Tibial nerve (tissue), 4 donors: ENCODE measurements at regions not wholly inside any gene's neighbourhood (a gene's known extent, or its start where the extent isn't known, plus 50 kb on each side); places are given as distances from the start of the nearest gene placed in this dataset.
"Not testable (repeated sequence)": the region's sequence is repeated elsewhere in the genome, so short reads cannot be mapped to it uniquely, and the experiment has no call there.

Source experiments
- DNase-seq, 2 donors: peaks; one replicate each; pipeline ENCODE4 v3.0.0-alpha.2; 2019; ENCODE audit warnings: low spot score in 2 of 2
- H3K27ac ChIP-seq, 4 donors: fragments of 200-600 bp; sonication (generic) in 3 of 4; one replicate each; pipeline ENCODE4 v1.5.1; 2017 to 2019; ENCODE audit warnings: mild to moderate bottlenecking in 1 of 4
- H3K27me3 ChIP-seq, 2 donors: fragments of 200-600 bp; sonication (generic) in 1 of 2; one replicate each; pipeline versions ENCODE4 v1.5.1 to v1.6.0; 2017 to 2019
- H3K36me3 ChIP-seq, 3 donors: fragments of 200-600 bp; sonication (generic); one replicate each; pipeline ENCODE4 v1.5.1; 2018 to 2019
- H3K4me1 ChIP-seq, 4 donors: fragments of 200-600 bp; sonication (generic) in 3 of 4; one replicate each; pipeline ENCODE4 v1.5.1; 2017 to 2019
- H3K4me3 ChIP-seq, 4 donors: fragments of 200-600 bp; sonication (generic) in 3 of 4; one replicate each; pipeline ENCODE4 v1.5.1; 2017 to 2019; ENCODE audit warnings: mild to moderate bottlenecking in 1 of 4, moderate library complexity in 1 of 4
- H3K9me3 ChIP-seq, 4 donors: fragments of 200-600 bp; sonication (generic) in 3 of 4; one replicate each; pipeline ENCODE4 v1.5.1; 2017 to 2019
- EP300 ChIP-seq, 2 donors: sonication (generic); formaldehyde crosslinking; IDR thresholded peaks; one replicate each; pipeline ENCODE4 v1.6.1; 2017; ENCODE audit warnings: antibody characterized with exemption in 2 of 2, mild to moderate bottlenecking in 1 of 2
- POLR2A ChIP-seq, 2 donors: fragments of 450-650 bp; IDR thresholded peaks; one replicate each; pipeline ENCODE4 v1.6.1; 2017; ENCODE audit warnings: antibody characterized with exemption in 2 of 2, mild to moderate bottlenecking in 2 of 2, moderate library complexity in 2 of 2
- WGBS, 2 donors: methylation state at CpG; one replicate each; pipeline ENCODE4 v1.1.5; 2018; 5-methylcytosine and 5-hydroxymethylcytosine counted together
- TF ChIP-seq, protein P1 (sequence below), 5 experiments: fragments of 200-600 bp in 3 of 5; fragments of 450-650 bp in 2 of 5; sonication (generic) in 3 of 5; IDR thresholded peaks; one replicate each; pipeline ENCODE4 v1.5.1; 2016 to 2019; ENCODE audit warnings: antibody characterized with exemption in 5 of 5, mild to moderate bottlenecking in 3 of 5, moderate library complexity in 2 of 5

DNA sequence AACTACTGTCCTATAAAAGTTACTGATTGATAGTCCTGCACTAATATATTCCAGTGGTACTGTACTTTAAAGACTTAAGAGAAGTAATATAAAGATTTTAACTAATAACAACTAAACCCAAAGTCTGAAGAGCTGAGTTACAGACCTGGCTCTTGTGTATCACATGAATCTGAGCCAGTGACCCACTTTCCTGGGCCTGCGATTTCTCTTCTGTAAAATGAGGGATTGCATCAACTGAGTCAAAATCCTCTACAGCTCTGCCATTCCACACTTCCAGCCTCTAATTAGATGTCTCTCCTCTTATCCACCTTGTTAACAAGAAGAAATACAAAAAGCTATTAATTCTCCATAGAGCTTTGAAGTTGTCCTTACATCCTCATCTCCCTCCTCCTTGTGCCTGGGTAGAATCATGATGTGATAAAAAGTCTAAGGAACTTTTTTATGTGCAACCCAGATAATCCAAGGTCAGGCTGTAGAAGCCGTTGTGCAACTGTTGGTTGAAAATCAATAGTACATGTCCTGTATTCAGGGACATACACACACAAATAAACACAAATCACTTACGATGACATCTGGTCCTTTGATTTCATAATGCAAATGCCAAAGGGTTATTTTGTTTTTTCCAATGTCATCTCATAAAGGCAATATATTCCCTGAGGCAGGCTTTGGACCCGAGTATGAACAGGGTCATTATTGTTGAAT is 410.3 kb downstream of the KCNA4 start:
- no peaks in the 10 kb centered on the region for H3K4me1 ChIP-seq
- no peaks in the 10 kb centered on the region for H3K9me3 ChIP-seq
- H3K27ac ChIP-seq = no peak overlapping the region
- no peaks in the 10 kb centered on the region for H3K36me3 ChIP-seq
- WGBS, 2 donors = 45 to 61% methylated on average over 4 of the region's 4 CpGs
- TF ChIP-seq POLR2A (IDR thresholded peaks at IDR 0.05) (no peak), EP300 (IDR thresholded peaks at IDR 0.05) (no peak)
- TF ChIP-seq, protein P1, sequence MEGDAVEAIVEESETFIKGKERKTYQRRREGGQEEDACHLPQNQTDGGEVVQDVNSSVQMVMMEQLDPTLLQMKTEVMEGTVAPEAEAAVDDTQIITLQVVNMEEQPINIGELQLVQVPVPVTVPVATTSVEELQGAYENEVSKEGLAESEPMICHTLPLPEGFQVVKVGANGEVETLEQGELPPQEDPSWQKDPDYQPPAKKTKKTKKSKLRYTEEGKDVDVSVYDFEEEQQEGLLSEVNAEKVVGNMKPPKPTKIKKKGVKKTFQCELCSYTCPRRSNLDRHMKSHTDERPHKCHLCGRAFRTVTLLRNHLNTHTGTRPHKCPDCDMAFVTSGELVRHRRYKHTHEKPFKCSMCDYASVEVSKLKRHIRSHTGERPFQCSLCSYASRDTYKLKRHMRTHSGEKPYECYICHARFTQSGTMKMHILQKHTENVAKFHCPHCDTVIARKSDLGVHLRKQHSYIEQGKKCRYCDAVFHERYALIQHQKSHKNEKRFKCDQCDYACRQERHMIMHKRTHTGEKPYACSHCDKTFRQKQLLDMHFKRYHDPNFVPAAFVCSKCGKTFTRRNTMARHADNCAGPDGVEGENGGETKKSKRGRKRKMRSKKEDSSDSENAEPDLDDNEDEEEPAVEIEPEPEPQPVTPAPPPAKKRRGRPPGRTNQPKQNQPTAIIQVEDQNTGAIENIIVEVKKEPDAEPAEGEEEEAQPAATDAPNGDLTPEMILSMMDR (IDR thresholded peaks at IDR 0.05) = no peak
- H3K27me3 ChIP-seq = no peaks in the 10 kb centered on the region
- no peak overlapping the region for H3K4me3 ChIP-seq
- no peak for DNase-seq

GRCh38 chr11:29600151-29600575 is 416.7 kb downstream of the KCNA4 start:
- not testable (repeated sequence) for H3K9me3 ChIP-seq, H3K4me1 ChIP-seq, H3K36me3 ChIP-seq, H3K27me3 ChIP-seq, H3K27ac ChIP-seq, H3K4me3 ChIP-seq, DNase-seq
- WGBS, 2 donors = 100% methylated on average over 12 of the region's 27 CpGs; no CpG with 5 or more reads in 1 of the 2 donors

DNA sequence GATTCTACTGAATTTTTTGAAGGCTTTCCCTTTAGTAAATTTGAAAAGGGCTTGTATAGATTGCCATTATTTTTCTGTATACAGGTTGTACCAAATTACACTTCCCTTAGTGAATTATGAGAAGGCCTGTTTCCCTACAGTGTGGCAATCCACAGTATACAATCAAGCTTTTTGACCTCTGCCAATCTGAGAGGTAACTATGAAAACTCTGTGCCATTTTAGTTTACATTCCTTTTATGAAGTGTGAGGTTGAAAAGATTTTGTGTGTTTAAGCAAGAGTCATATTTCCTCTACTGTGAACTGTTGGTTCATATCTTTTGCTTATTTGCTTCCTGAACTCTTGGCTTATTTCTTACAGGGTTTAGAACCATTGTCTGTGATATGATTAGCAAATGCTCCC is 432.5 kb downstream of the KCNA4 start:
- Histone ChIP-seq H3K36me3 (no peaks in the 10 kb centered on the region), H3K27me3 (no peaks in the 10 kb centered on the region), H3K27ac (no peak overlapping the region), H3K4me3 (no peak overlapping the region), H3K9me3 (peaks cover 0 to 6% (median 0%) of the 10 kb centered on the region in 4 donors), H3K4me1 (no peaks in the 10 kb centered on the region)
- no peak for DNase-seq
- TF ChIP-seq EP300 (IDR thresholded peaks at IDR 0.05) (no peak), POLR2A (IDR thresholded peaks at IDR 0.05) (no peak)
- TF ChIP-seq, protein P1 (IDR thresholded peaks at IDR 0.05) = no peak

- no peaks in the 10 kb centered on the region for H3K4me1 ChIP-seq
- no peak overlapping the region for H3K4me3 ChIP-seq
- H3K36me3 ChIP-seq = no peaks in the 10 kb centered on the region
- no peak for TF ChIP-seq POLR2A (IDR thresholded peaks at IDR 0.05)
- no peak for TF ChIP-seq EP300 (IDR thresholded peaks at IDR 0.05)
- TF ChIP-seq, protein P1 (IDR thresholded peaks at IDR 0.05) = no peak
- DNase-seq = no peak
- H3K27me3 ChIP-seq = no peaks in the 10 kb centered on the region
- no peak overlapping the region for H3K27ac ChIP-seq
- 83% methylated on average over 2 of the region's 2 CpGs for WGBS, 2 donors
- H3K9me3 ChIP-seq = peaks cover 0 to 6% (median 0%) of the 10 kb centered on the region in 4 donors
These were observed 438.0 kb downstream of the KCNA4 start for GRCh38 chr11:29578806-29579205.

- no peaks in the 10 kb centered on the region for H3K36me3 ChIP-seq
- no peak overlapping the region for H3K4me3 ChIP-seq
- H3K27me3 ChIP-seq = no peaks in the 10 kb centered on the region
- no peaks in the 10 kb centered on the region for H3K4me1 ChIP-seq
- H3K9me3 ChIP-seq = no peaks in the 10 kb centered on the region
- TF ChIP-seq EP300 (IDR thresholded peaks at IDR 0.05) = no peak
- no peak for DNase-seq
- H3K27ac ChIP-seq = no peak overlapping the region
These were observed 452.3 kb downstream of the KCNA4 start for GRCh38 chr11:29564486-29564885.

GRCh38 chr11:29562183-29562582 is 454.6 kb downstream of the KCNA4 start:
- TF ChIP-seq EP300 (IDR thresholded peaks at IDR 0.05) (no peak), POLR2A (IDR thresholded peaks at IDR 0.05) (no peak)
- TF ChIP-seq, protein P1 (IDR thresholded peaks at IDR 0.05) = no peak
- no peak for DNase-seq
- Histone ChIP-seq H3K4me3 (no peak overlapping the region), H3K27ac (no peak overlapping the region), H3K9me3 (no peaks in the 10 kb centered on the region), H3K27me3 (no peaks in the 10 kb centered on the region), H3K36me3 (no peaks in the 10 kb centered on the region), H3K4me1 (no peaks in the 10 kb centered on the region)
- WGBS, 2 donors = 66 to 90% methylated on average over 3 of the region's 3 CpGs
